ENCODE measurements at regions not wholly inside any gene's neighbourhood (a gene's known extent, or its start where the extent isn't known, plus 50 kb on each side); places are given as distances from the start of the nearest gene placed in this dataset.

DNA sequence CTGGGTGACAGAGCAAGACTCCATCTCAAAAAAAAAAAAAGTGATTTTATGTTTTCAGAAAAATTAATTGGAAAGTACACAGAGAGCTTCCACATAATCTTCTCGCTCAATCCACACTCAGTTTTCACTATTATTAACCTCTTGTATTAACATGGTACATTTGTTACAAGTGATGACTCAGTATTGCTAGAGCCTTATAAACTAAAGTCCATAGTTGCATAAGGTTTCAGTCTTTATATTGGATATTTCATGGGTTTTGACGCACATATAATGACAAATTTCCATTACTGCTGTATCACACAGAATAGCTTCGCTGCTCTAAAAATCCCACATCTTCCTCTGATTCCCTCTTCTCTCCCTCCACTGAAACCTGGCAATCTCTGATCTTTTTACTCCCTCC is 603.5 kb downstream of the XIRP2 start:
- intact Hi-C loops (cut with DNase I): no loop called here
- no peak for DNase-seq

DNA sequence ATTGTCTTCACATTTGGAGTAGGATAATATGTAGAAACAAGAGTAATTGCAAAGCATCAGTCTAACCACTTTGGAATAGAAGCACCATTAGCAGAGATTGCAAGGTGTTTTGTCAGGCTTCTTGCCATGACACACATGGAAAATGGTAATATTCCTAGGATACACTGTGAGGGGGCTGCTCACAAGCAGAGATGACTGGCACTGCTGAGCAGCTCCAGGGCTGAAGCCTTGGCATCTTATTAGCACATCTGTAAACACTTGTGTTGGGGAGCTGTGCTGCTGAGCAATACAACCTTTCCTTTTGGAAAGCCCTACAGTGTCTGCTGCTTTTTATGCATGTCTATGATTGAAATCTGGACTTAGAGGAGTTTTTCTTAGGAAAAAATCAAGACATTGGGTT is 602.2 kb downstream of the XIRP2 start:
- intact Hi-C loops (cut with DNase I): no loop called here
- DNase-seq: peak in 7 of 42 donors; percentile 6 to 37 (median 11)

DNA sequence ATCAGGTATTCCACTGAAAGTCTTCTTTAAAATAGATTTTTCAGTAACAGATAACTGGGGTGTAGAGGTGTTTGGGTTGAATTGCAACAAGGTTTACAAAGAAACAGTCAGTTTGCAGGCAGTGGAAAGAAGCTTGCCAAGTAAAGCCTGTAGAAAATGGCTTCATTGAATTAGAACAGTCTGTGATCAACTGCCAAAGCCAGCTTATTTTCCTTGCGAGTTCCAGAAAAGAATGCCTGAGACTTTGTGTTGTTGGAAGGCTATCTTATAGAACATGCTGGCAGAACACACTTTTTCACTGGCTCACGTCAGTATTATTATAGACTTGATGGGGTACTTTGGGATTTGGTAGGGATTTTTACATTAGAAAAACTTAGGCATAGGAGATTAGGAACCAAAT is 601.0 kb downstream of the XIRP2 start:
- intact Hi-C loops (cut with DNase I): no loop called here

DNA sequence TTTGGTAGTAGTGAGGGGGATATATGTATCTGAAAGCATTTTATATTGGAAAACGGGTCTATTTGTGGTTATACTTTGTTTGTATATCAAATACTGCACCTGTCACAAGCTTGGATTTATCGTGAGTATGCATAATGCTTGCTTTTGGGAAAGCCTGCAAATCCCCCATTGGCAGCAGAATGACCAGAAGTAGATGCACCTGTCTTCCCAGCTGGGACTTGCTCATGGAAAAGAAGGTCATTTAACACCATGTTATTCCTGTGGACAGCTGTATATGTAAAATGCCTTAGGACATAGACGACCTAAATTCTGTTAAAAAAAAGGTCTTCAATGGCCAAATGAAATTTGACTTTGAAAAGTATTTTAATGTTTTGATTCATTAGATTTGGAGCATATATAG is 599.4 kb downstream of the XIRP2 start:
- no peak for DNase-seq
- intact Hi-C loops (cut with DNase I): no loop called here

More for the DNA sequence above, 601.0 kb downstream of the XIRP2 start:
- DNase-seq: peak in 4 of 42 donors; percentile 3 to 37 (median 22)

DNA sequence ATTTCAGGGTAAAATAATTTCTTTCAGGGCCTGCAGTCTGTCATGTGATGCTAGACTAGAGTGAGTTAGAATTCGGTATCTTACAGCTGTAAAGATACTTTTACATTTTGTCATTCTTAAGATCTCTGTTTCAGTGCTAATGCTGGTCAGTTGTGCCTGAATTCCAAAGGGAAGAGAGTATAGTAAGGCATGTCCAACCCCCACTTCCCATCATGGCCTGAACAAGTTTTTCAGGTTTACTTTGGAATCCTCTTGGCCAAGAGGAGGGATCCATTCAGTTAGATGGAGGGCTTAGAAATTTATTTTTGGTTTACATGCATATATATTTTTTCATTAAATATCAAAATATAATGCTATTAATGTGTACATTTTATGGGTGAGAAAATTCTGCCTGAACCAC is 596.6 kb downstream of the XIRP2 start:
- intact Hi-C loops (cut with DNase I): no loop called here
- DNase-seq: no peak

DNA sequence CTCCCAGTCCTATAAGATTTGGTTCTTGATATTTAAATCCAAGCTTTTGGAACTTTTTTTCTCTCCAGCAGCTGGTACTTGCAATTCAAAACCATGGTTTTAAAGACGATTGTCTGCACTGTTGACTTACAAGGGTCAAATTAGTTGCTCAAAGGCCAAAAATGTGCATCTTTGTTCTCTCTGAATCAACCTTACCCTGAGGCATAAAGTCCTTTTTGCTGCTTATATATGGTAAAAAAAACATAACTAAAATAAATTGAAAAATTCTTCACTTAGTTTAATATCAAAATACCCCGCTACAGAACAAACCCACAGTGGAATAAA is 592.7 kb downstream of the XIRP2 start:
- no peak for DNase-seq
- intact Hi-C loops (cut with DNase I): no loop called here

DNA sequence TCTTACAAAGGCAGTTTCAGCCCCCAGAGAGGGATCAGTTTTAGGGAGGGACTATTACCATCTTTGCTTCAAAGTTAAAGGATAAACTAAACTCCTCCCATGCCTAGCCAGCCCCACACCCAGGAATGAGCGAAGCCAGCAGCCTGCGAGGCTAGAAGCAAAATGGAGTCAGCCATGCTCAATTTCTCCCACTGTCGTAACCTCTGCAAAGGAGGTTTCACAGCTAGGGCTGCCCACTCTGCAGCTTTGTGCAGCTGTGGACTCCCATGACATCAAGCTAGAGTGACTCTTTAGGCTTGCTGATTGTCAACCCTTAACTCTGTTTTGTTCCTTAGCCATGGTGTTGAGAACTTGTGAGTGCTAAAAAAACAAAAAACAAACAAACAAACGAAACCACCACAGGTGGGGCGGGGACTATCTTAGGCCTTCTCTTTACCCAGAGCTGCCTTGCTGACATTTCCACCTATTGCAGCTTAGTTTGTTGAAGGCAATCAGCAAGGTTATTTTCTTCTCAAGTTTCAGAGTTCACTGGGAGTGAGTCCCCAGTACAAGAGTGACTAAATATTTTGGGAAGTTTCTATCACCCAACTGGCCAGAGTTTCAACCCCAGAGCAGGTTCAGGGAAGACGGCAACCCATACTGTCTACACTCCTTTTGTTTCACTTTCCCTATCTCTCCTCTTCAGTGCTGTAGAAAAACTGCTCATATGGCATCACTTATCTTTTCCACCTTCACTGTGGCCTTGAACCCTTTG is 592.1 kb downstream of the XIRP2 start:
- DNase-seq: no peak
- intact Hi-C loops (cut with DNase I): no loop called here

DNA sequence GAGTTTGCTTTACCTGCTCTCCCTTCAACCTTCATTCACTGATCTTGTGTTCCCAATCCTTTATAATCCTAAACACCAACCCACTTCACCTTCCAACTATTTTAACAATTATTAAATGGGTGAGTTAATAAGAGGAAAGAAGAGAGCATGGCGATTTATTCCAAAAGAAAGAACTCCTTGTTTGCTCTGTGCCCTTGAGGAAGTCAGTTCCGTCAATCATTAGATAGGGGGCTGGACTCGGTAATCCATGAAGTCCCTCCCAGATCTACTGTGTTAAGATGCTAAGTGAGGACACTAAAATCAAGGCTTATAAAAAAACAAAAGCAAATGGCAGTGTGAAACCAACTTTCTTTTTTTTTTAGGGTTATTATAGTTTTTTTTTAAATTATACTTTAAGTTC is 589.9 kb downstream of the XIRP2 start:
- intact Hi-C loops (cut with DNase I): no loop called here
- no peak for DNase-seq

DNA sequence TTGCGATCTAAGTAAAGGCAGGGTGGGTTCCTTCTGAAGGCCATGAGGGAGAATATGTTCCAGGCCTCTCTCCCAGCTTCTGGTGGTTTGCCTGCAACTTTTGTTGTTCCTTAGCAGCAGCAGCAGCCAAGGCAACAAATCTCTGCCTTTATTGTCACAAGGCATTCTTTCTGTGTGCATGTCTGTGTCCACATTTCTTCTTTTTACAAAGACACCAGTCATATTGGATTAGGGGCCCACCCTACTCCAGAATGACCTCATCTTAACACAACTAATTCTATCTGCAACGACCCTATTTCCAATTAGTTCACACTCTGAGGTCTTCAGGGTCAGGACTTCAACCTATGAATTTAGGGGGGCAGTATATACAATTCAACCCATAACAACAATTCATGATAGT is 587.5 kb downstream of the XIRP2 start:
- intact Hi-C loops (cut with DNase I): no loop called here

DNA sequence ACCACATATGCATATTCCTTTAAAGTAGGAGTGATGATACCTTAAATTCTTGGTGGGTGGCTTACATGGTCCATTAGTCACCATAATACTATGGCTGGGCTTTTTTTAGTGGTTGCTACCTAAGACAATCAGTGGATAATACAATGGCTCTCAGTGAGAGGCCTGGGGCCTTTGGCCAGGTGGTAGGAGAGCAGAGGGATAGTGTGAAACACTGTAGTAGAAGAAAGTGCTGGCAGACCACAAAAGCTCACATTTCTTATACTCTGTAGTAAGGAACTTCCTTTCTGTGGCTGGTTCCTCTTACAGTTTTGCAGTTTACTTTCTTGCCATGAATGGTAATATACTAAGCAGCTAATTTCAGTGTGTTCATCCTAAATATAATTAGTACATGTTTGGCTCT is 583.5 kb downstream of the XIRP2 start:
- intact Hi-C loops (cut with DNase I): no loop called here
- no peak for DNase-seq

More for the DNA sequence above, 587.5 kb downstream of the XIRP2 start:
- DNase-seq: no peak

DNA sequence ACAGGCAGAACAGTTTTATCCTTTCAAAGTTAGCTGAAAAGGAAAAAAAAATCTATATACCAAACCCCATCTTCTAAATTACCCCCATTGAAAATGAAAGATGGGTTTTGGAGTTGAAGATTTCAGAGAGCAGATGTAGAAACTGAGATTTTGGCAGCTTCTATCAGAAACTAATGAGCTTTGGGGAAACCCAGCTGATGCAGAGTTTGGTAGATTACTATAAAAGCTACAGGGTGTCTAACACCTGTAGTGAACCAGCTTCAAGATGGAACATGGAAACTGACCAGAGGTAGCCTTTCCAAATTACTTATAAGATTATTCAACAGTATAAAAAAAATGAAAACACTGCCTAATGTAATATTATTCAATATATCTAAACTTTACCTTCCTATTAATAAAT is 583.1 kb downstream of the XIRP2 start:
- DNase-seq: no peak
- intact Hi-C loops (cut with DNase I): no loop called here

DNA sequence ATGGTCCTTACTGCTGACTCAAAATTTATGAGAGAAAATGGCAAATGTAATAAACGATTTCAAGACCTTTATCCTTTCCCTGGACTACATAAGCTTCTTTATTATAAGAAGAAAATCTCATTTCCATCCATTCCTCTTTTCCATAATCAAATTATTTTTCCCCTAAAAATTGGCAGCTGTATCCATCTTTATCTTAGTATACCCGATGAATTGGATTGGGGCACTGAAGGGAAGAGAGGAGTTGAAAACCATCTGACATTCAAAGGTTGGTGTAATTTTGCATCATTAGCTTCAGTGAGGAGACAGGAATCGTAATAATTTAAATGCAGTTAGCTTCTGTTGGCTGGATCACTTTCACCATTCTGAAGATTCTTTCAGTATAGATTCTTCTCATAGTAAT is 574.1 kb downstream of the XIRP2 start:
- DNase-seq: no peak
- intact Hi-C loops (cut with DNase I): no loop called here

DNA sequence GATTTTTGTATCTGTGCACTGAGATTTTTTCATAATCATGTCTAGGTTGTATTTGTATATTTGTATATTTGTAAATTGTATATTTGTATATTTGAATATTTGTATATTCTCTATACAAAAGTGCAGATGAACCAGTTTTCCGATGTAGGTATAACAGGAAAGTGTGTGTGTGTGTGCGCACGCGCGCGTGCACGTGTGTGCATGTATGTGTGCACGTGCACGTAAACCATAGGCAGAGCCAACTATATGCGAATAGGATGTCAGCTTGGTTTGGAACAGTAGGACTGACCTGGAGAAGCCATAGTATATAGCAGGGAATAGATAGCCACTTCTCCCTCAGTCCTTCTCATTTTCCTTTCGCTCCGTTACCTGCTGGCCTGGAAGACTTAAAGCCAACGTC is 565.8 kb downstream of the XIRP2 start:
- no peak for DNase-seq
- intact Hi-C loops (cut with DNase I): no loop called here

DNA sequence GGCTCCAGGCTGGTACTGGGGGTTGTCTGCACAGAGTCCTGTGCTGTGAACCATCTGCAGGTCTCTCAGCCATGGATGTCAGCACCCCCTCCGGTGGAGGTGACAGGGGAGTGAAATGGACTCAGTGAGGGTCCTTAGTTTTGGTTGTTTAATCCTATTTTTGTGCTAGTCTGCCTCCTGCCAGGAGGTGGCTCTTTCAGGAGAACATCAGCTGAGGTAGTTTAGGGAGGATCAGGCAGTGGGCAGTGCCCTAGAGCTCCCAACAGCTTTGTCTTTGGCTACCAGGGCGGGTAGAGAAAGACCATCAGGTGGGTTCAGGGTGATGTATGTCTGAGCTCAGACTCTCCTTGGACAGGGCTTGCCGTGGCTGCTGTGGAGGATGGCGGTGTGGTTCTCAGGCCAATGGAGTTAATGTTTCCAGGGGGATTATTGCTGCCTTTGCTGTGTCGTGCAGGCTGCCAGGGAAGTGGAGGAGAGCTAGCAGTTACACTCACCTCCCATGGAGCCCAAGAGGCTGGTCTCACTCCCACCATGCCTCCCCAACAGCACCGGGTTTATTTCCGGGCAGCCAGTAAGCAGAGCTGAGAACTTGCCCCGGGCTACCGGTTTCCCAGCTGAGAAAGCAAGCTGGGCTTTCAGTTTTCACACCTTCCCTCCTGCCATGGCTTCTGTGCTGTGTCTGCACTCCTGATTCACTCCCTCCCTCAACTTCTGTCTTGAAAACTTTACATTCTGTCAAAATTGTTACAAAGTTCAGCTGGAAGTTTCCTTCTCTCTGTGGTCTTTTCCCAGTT is 563.4 kb downstream of the XIRP2 start:
- no peak for DNase-seq
- intact Hi-C loops (cut with DNase I): no loop called here

DNA sequence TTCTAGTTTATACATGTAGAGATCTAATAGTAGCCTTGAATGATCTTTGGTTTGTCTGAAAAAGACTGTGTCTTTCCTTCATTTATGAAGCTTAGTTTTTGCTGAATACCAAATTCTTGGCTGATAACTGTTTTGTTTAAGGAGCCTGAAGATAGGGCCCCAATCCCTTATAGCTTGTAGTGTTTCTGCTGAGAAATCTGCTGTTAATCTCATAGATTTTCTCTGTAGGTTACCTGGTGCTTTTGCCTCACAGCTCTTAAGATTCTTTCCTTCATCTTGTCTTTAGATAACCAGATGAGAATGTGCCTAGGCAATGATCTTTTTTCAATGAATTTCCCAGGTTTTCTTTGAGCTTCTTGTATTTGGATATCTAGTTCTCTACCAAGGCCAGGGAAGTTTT is 562.1 kb downstream of the XIRP2 start:
- intact Hi-C loops (cut with DNase I): no loop called here

DNA sequence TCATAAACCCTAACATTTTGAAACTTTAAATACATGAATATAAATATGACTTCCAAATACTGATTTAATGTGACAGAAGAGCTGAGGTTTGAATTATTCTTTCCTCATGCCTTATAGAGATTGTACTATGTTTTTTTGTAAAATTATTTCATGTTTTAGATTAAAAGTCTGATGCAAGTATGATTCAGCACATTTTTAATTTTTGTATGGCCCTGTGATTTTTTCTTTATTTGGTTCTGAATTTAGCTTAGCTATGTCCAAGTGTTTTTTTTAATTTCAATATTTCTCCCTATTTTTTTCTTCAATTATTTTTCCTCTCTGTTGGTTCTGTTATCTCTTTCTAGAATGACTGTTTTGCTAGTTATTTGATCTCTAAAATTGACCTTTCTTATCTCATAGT is 552.1 kb downstream of the XIRP2 start:
- no peak for DNase-seq
- intact Hi-C loops (cut with DNase I): no loop called here

More for the DNA sequence above, 562.1 kb downstream of the XIRP2 start:
- no peak for DNase-seq

DNA sequence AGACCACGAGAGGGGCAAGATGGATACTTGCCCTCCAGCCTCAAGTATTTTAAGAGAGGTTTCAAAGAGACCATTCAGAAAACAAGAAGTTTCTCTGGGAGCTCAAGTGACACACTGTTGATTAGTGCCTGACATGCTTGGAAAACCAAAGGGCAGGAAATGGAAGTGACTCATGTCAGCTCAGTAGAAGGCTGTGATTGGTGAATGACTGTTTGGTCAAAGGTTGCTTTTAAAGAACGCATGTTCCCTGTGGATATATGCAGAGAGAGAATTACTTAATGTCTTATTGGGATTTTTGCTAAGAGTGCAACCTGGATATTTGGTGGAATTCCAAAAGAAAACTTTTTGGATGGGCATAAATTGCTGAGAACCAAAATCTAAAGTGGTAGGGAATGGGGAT is 549.9 kb downstream of the XIRP2 start:
- intact Hi-C loops (cut with DNase I): no loop called here
- DNase-seq: no peak

DNA sequence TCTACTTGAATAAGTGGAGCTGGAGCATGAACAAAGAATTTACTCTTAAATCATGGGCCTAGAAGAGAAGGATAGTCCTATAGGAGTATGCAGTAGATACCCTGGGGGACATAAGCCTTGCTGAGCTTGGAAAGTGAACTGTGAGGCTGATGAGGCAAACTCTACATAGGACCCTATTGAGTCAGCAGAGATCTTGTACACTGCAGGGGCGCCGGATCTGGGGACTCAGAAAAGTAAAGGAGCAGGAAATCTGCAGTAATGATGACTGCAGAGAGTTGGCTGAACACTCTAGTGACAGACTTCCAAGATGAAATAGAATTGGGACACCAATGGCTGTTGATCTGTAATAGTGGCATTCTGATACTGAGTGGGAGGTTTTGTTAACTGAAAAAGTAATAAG is 543.7 kb downstream of the XIRP2 start:
- peak in 3 of 42 donors; percentile 5 to 47 (median 7) for DNase-seq
- intact Hi-C loops (cut with DNase I): no loop called here

DNA sequence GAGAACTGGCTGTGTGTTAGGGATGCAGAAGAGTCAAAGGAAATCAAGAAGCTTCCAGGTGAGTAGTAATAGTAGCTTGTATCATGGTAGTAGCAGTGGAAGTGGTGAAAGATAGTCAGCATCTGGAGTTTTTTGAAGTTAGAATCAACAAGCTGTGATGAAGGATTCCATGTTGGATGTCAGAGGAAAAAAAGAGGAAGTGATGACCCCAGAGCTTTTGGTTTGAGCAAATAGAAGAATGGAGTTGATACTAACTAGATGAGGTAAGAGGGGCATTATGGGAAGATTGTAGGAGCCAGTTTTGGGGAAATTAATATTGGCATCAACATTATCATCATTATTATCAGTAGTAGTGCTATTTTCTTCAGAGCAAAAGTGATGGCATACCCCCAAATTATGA is 542.2 kb downstream of the XIRP2 start:
- intact Hi-C loops (cut with DNase I): no loop called here
- no peak for DNase-seq

DNA sequence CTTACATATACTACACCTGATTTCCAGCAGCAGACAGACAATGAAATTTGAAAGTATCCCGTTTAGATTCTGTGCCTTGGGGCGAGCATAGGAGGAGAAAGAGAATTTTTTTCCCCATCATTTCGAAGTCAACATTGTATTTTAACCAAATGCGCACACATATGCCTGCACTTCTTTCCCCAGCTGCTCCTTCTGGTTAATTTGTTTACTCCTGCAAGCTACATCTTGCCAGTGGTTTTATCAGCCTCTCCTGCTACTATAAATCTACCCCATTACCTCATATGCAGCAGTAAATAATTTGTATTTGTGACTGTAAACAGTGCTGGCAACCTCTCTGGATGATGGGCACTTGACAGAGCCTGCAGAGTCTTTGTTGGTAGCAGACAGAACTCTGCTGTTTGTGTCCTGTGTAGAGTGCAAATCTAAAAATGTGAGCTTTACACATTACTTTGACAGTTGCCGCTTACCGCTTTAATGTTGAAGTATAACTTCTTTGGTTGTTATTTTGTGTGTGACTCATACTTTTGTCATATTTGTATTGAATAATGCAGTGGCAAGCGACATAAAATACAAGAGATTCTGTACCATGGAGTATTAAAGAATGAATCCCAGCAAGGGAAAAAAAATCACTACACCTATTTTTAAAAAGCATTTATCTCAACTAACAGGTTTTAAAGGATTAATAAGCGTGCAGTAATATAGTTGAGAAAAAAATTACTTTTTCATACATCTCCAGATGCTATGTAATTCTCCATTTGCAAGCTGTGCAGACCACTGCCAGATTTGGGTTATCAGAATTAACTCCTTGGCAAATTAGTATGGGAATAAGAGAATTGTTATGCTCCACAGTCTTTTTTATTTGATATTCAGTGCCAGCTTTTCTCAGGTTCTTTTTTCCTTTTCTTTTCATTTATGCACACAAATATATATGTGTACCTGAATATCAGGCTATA is 536.8 kb downstream of the XIRP2 start:
- intact Hi-C loops (cut with DNase I): no loop called here
- no peak for DNase-seq
